ENCODE measurements at regions not wholly inside any gene's neighbourhood (a gene's known extent, or its start where the extent isn't known, plus 50 kb on each side); places are given as distances from the start of the nearest gene placed in this dataset.

GRCh38 chr4:110294165-110294564 lies 95.8 kb upstream of the ELOVL6 start:
- TF ChIP-seq POLR2A (IDR thresholded peaks at IDR 0.05; ENCODE audit: low read depth, low read length) (no peak), POLR2AphosphoS5 (IDR thresholded peaks at IDR 0.05; ENCODE audit: low read depth, low read length) (no peak), SPI1 (IDR thresholded peaks at IDR 0.05; ENCODE audit: low read depth, low read length) (no peak)
